Keratinocyte (primary cell): ENCODE measurements at regions not wholly inside any gene's neighbourhood (a gene's known extent, or its start where the extent isn't known, plus 50 kb on each side); places are given as distances from the start of the nearest gene placed in this dataset.
"Not testable (repeated sequence)": the region's sequence is repeated elsewhere in the genome, so short reads cannot be mapped to it uniquely, and the experiment has no call there.

Source experiments
- EZH2 ChIP-seq: IDR thresholded peaks from one replicate; pipeline ENCODE4 v1.6.1; 2012; ENCODE audit warnings: inconsistent platforms, mild to moderate bottlenecking, low read length, moderate library complexity
- TF ChIP-seq, protein P1 (sequence below), 3 experiments: IDR thresholded peaks in 1 of 3; conservative IDR thresholded peaks in 1 of 3; optimal IDR thresholded peaks in 1 of 3; 2 replicates in 2 of 3; 3 replicates in 1 of 3; pipeline versions ENCODE3 to v1.5.1; 2011; ENCODE audit warnings: low read length in 3 of 3, mild to moderate bottlenecking in 3 of 3, moderate library complexity in 2 of 3, control low read depth in 1 of 3, inconsistent platforms in 1 of 3; ENCODE audit not compliant: insufficient read depth in 2 of 3; ENCODE audit errors: extremely low read depth in 1 of 3

DNA sequence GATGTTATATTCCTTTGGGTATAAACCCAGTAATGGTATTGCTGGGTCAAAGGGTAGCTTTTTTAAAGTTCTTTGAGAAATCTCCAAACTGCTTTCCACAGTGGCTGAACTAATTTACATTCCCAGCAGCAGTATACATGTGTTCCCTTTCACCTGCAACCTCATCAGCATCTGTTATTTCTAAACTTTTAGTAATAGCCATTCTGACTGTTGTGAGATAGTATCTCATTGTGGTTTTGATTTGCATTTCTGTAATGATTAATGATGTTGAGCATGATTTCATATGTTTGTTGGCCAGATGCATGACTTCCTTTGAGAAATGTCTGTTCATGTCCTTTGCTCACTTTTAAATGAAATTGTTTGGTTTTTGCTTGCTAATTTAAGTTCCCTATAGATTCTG, 553.1 kb downstream of the SLCO4C1 start:
- TF ChIP-seq, protein P1, sequence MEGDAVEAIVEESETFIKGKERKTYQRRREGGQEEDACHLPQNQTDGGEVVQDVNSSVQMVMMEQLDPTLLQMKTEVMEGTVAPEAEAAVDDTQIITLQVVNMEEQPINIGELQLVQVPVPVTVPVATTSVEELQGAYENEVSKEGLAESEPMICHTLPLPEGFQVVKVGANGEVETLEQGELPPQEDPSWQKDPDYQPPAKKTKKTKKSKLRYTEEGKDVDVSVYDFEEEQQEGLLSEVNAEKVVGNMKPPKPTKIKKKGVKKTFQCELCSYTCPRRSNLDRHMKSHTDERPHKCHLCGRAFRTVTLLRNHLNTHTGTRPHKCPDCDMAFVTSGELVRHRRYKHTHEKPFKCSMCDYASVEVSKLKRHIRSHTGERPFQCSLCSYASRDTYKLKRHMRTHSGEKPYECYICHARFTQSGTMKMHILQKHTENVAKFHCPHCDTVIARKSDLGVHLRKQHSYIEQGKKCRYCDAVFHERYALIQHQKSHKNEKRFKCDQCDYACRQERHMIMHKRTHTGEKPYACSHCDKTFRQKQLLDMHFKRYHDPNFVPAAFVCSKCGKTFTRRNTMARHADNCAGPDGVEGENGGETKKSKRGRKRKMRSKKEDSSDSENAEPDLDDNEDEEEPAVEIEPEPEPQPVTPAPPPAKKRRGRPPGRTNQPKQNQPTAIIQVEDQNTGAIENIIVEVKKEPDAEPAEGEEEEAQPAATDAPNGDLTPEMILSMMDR (optimal IDR thresholded peaks at IDR 0.05 in 1 of 3, IDR thresholded peaks at IDR 0.05 in 1 of 3, conservative IDR thresholded peaks at IDR 0.05 in 1 of 3; ENCODE audit: extremely low read depth in 1 of 3, insufficient read depth in 2 of 3, low read length in 3 of 3) = not testable (repeated sequence)
- not testable (repeated sequence) for TF ChIP-seq EZH2
